ENCODE measurements at regions not wholly inside any gene's neighbourhood (a gene's known extent, or its start where the extent isn't known, plus 50 kb on each side); places are given as distances from the start of the nearest gene placed in this dataset.

- no peak overlapping the region for H3K4me3 ChIP-seq
- intact Hi-C loops (cut with DNase I) = no loop called here
- no peak for DNase-seq (ENCODE audit: extremely low spot score in 2 of 2)
- TF ChIP-seq POLR2AphosphoS5 (IDR thresholded peaks at IDR 0.05; ENCODE audit: insufficient read depth in 1 of 2, low read depth in 1 of 2) (no peak), POLR2A (IDR thresholded peaks at IDR 0.05) (no peak), CTCF (IDR thresholded peaks at IDR 0.05) (no peak)
- peaks cover 5% of the 10 kb centered on the region for H3K4me1 ChIP-seq
- no peaks in the 10 kb centered on the region for H3K9me3 ChIP-seq
- H3K27ac ChIP-seq = no peak overlapping the region
- no peaks in the 10 kb centered on the region for H3K36me3 ChIP-seq
- no peaks in the 10 kb centered on the region for H3K27me3 ChIP-seq
These were observed 691.7 kb upstream of the SEMA6A start for GRCh38 chr5:117266280-117266679.

GRCh38 chr5:117263231-117263630 lies 688.6 kb upstream of the SEMA6A start:
- no peak overlapping the region for H3K4me3 ChIP-seq
- no peaks in the 10 kb centered on the region for H3K36me3 ChIP-seq
- TF ChIP-seq POLR2AphosphoS5 (IDR thresholded peaks at IDR 0.05; ENCODE audit: insufficient read depth in 1 of 2, low read depth in 1 of 2) (no peak), CTCF (IDR thresholded peaks at IDR 0.05) (no peak), POLR2A (IDR thresholded peaks at IDR 0.05) (no peak)
- peaks cover 5% of the 10 kb centered on the region for H3K4me1 ChIP-seq
- intact Hi-C loops (cut with DNase I) = no loop called here
- no peaks in the 10 kb centered on the region for H3K27me3 ChIP-seq
- no peaks in the 10 kb centered on the region for H3K9me3 ChIP-seq
- no peak overlapping the region for H3K27ac ChIP-seq
- no peak for DNase-seq (ENCODE audit: extremely low spot score in 2 of 2)

- TF ChIP-seq CTCF (IDR thresholded peaks at IDR 0.05) (no peak), POLR2A (IDR thresholded peaks at IDR 0.05) (no peak), POLR2AphosphoS5 (IDR thresholded peaks at IDR 0.05; ENCODE audit: insufficient read depth in 1 of 2, low read depth in 1 of 2) (no peak)
- Histone ChIP-seq H3K27me3 (no peaks in the 10 kb centered on the region), H3K9me3 (no peaks in the 10 kb centered on the region), H3K36me3 (no peaks in the 10 kb centered on the region), H3K4me3 (no peak overlapping the region), H3K27ac (no peak overlapping the region), H3K4me1 (peaks cover 5% of the 10 kb centered on the region)
- intact Hi-C loops (cut with DNase I) = no loop called here
- no peak for DNase-seq (ENCODE audit: extremely low spot score in 2 of 2)
These were observed 688.0 kb upstream of the SEMA6A start for GRCh38 chr5:117262572-117263131.

GRCh38 chr5:117261948-117262571 lies 687.4 kb upstream of the SEMA6A start:
- H3K27me3 ChIP-seq = no peaks in the 10 kb centered on the region
- no peak for DNase-seq (ENCODE audit: extremely low spot score in 2 of 2)
- H3K4me3 ChIP-seq = no peak overlapping the region
- intact Hi-C loops (cut with DNase I) = no loop called here
- H3K4me1 ChIP-seq = peaks cover 5% of the 10 kb centered on the region
- H3K36me3 ChIP-seq = no peaks in the 10 kb centered on the region
- TF ChIP-seq CTCF (IDR thresholded peaks at IDR 0.05) (no peak), POLR2A (IDR thresholded peaks at IDR 0.05) (no peak), POLR2AphosphoS5 (IDR thresholded peaks at IDR 0.05; ENCODE audit: insufficient read depth in 1 of 2, low read depth in 1 of 2) (peak in 1 of 2 donors; percentile 48)
- H3K9me3 ChIP-seq = no peaks in the 10 kb centered on the region
- no peak overlapping the region for H3K27ac ChIP-seq

Data from vagina (tissue), 2 donors.